ENCODE measurements at regions not wholly inside any gene's neighbourhood (a gene's known extent, or its start where the extent isn't known, plus 50 kb on each side); places are given as distances from the start of the nearest gene placed in this dataset.

DNA sequence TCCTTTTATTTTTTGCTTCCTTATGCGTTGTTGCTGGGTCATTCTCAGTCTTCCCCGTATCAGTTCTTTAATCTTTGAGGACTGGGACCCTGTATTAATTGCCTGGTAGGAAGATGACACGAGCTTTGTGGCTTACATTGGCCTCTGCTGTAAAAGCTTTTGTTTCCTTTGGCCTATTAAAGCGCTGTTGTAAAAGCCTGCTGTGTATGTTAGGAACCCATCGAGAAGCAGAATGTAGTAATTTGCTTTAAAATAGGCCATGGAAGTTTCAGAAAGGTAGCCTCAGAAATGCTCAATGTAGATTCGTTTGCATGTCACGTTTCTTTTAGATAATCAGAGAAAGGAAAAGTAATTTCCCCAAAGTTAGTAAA lies 257.5 kb upstream of the STARD13 start:
- TF ChIP-seq, protein P1, sequence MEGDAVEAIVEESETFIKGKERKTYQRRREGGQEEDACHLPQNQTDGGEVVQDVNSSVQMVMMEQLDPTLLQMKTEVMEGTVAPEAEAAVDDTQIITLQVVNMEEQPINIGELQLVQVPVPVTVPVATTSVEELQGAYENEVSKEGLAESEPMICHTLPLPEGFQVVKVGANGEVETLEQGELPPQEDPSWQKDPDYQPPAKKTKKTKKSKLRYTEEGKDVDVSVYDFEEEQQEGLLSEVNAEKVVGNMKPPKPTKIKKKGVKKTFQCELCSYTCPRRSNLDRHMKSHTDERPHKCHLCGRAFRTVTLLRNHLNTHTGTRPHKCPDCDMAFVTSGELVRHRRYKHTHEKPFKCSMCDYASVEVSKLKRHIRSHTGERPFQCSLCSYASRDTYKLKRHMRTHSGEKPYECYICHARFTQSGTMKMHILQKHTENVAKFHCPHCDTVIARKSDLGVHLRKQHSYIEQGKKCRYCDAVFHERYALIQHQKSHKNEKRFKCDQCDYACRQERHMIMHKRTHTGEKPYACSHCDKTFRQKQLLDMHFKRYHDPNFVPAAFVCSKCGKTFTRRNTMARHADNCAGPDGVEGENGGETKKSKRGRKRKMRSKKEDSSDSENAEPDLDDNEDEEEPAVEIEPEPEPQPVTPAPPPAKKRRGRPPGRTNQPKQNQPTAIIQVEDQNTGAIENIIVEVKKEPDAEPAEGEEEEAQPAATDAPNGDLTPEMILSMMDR (IDR thresholded peaks at IDR 0.05): no peak
- TF ChIP-seq FOSB (CRISPR knock-in tag; IDR thresholded peaks at IDR 0.05) (no peak), HOXA7 (CRISPR knock-in tag; IDR thresholded peaks at IDR 0.05) (no peak)
